Stimulated activated CD4-positive, alpha-beta T cell treated with anti-CD3 and anti-CD28 coated beads, Interleukin-4, amount 100 ng/mL, for 1 hour (primary cell): ENCODE measurements at regions not wholly inside any gene's neighbourhood (a gene's known extent, or its start where the extent isn't known, plus 50 kb on each side); places are given as distances from the start of the nearest gene placed in this dataset.

Experiments
- DNase-seq: peaks from one replicate; pipeline ENCODE4 v3.0.0-alpha.2; 2020

DNA sequence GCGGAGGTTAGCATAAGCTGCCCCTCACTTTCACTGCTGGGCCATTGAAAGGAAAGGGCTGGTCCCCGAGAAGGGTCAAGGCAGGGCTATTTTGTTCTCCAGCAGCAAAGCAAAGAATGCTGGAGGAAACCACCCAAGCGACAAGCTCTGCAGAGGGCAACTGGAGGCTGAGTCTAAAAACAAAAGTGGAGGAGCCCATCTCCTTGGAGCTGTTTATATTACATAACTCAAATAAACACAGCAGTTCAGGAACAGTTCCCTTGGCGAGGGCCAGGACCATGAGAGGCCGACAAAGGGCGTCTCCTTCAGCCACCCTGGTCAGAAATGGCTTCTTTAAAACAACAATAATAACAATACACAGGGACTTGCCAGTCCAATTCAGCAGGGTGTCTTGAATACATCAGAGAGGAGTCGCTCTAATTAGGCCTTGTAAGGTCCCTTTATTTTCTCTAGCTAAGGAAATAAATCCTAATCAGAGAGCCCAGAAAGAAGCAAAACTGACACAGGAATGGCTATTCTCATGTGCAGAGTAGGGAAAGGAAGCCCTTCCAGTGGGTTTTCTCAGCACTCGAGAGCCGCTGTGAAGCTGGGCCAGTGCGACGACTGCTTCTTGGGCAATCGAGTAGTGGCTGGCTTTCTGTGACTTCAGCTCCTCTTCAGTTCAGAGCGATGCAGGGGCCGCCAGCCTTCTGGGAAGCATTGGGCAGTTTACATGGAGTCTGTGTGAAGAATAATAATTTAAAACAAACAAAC is 57.0 kb upstream of the TARBP1 start:
- DNase-seq = no peak

DNA sequence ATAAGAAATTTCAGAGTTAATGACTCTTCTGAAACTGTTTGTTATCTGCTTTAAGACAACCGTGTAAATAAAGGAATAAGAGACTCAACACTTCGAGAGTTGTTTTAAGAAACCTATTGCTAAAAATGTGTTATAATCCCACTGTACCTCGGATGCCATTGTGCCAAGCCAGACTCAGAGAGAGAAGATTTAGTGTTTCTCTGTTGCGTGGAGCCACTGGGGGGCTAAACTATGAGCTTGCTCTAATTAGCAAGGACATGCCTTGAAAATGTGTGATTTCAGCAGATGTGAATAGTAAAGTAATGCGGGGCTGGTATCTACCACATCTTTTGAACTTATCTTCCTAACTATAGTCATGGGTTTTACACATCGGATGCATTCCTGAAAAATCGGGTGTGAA is 56.2 kb upstream of the TARBP1 start:
- no peak for DNase-seq

DNA sequence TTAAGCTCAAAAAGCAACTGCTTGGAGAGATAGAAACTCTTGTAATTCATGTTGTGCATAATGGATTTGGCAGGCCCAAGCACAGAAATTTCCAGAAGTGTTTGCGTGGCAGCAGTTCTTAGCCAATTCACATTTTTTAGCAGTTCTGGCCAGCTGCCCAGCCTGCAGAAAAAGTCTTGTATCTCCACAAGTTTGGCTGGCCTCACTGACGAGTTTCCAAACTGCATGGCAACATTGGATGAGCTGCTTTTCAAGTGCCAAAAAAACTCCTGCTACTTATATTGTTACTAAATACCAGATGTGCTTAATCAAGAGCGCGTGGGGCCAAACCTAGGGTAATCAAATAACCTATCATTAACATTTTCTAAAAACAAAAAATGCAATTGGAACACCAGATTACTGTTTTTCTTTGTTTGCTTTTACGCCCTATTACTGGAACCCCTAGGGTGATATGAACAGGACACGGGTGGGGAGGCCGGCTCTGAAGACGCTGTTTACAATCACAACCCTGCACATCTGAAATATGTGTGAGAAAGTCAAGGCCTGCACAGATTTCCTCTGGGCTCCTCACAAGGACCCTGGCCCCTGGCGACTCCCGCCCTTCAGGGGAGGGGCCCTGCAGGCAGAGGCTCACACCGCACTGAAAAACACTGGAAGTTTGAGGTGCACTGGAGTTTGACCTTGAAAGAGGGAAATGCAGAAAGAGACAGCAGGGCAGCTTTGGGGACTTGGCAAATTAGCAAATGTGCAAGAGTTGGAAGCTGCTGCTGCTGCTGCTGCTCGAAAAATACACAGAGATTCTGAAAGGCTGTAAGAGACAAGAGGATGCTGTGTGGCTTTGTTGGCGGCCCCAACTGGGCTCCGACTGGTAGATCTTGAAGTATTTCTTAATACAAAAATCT is 55.2 kb upstream of the TARBP1 start:
- DNase-seq = no peak

DNA sequence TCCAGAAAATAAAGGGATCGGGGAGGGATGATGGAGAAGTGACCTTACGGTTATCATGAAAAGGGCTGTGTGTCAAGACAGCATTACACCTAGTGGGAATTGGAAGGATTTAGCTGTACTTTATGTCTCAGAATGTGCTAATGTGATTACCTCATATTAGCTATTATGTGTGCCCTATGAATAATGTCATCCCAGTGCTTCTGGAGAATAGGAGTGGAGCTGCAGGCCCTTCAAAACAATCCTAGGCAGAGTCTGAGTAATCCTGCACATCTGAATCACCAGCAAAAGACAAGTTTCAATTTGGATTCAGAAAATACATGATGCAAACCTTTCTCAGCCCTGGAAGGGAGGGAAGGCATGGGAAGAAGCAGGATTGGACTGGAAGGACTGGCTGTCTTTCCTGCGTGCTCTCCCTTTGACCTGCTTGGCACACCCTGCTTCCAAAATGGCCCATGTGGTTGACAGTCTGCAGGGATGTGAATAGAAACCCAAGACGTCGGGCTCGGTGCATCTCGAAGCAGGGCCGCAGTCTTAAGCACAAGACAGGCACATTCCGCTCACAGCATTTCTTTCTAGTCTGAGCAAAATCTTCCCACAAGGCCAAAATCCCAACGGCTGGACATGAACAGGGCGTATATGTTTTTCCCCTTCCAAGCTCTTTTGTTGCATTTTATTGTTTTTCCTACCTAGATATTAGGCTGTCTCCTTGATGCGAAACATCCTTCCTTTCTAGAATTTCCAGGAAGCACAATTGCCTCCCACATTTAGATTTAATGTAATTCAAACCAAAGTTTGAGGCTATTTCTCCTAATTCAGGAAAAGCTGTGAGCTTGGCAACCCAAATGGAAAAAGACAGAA is 54.3 kb upstream of the TARBP1 start:
- DNase-seq = no peak

DNA sequence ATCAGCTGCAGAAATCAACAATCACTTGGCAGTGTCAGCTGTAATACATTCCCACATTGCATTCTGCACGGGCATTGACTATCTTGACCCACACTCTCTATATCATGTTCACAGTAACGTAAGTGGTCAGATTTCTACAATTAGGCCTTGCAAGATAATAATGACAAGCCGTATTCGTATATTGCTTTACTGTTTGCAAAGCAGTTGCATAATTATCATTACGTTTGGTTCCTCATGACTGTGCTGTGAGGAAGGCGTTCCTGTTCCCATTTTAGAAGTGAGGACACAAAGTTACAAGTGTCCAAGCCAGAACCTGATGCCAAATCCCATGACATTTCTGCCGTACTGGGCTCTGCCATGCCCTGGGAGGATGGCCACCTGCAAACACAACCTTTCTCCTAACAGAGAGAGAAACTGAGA is 53.5 kb upstream of the TARBP1 start:
- no peak for DNase-seq

DNA sequence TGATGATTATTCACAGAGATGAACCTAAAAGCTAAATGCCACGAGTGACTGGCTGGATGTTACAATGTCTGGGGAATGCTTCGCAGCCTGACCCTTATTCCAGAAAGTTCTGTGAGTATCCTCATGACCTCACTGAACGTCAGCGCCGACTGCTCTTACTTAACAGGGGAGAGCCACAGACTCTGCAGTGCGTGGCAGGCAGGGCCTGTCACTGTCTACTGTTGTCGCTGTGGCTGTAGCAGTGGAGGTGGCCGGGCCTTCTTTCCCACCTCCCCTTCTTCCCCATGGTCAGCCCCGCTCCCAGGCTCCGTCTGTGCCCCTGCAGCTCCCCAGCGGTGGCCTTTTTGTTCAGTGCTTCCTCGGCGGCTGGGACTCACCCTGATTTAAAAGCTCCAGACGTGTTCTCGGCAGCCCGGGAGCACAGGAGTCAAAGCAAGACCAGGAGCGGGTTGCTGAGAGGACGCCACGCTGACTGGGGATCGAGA is 52.2 kb upstream of the TARBP1 start:
- DNase-seq = no peak

DNA sequence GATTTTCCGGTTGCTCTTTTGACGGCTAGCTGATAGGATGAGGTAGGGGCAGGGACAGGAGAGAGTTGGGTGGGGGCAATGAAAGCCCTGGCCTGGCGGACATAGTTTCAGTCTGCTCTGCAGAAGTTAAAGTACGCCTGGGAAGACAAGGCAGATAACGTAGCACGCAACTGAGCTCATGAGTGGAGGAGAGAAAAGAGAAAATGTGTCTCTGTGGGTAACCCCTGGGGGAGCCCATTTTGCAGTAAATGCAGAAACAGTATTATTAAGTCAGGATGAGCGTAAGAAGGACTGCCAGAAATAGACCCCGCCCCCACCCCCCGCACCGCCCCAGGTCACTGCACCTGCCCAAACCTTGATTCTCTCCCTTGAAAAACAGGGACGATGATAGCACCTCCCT is 51.7 kb upstream of the TARBP1 start:
- no peak for DNase-seq

DNA sequence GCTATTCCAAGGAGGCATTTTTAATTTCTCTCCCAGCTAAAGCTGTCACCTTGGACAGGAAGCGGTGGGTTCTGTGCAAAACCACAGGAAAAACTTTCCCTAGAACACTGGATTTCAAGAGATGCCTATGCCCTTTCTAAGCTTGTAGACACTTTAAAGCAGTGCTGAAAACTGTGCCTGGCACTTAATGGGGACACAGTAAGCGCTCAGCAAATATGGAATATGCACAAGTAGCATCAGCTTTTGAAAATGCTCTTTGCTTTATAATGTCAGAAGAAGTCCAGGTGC is 50.9 kb upstream of the TARBP1 start:
- no peak for DNase-seq

DNA sequence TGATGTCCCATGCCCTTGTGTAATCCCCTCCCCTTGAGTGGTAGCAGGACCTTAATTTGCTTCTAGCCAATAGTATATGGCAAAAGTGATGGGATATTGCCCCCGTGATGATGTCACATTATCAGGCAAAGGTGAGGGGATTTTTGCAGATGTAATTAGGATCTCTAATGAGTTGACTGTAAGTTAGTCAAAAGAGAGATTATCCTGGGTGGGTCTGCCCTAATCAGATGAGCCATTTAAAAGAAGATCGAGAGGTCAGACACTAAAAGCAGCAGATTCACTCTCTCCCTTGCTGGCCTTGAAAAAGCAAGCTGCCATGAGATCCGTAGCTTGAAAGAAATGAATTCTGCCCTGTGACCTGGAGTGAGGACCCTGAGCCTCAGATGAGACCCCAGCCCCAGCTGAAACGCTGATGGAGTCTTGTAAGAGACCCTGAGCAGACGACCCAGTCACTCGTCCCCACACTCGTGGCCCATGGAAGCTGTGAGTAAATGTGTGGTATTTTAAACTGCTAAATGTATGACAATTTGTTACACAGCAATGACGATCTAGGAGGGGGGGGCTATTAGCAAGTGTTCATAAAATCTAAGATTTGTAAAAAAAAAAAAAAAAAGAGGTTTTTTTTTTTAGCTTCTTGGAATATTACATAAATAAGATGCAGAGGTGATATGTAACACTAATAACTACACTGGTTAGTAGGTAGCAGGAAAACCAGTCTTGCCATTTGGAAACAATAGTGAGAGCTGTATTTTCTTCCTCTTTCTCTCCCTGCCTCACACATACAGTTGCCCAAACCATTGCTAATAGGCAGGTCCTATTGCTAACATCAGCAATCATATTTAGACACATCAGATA is 50.3 kb upstream of the TARBP1 start:
- DNase-seq = no peak
